Activated CD8-positive, alpha-beta memory T cell treated with anti-CD3 and anti-CD28 coated beads for 36 hours (primary cell): ENCODE measurements at regions not wholly inside any gene's neighbourhood (a gene's known extent, or its start where the extent isn't known, plus 50 kb on each side); places are given as distances from the start of the nearest gene placed in this dataset.

Experiments
- CTCF ChIA-PET: fragments of 350-600 bp; sonication (Branson Sonifier 250); formaldehyde crosslinking; loops from one replicate; lab custom pipeline; 2021; ENCODE audit warnings: antibody characterized with exemption; lab: Charles Lee
- POLR2A ChIA-PET: fragments of 350-600 bp; sonication (Branson Sonifier 250); formaldehyde crosslinking; loops from one replicate; lab custom pipeline; 2021; ENCODE audit warnings: antibody characterized with exemption; lab: Charles Lee

- ChIA-PET POLR2A (no interaction called here), CTCF (no interaction called here)
These were observed 64.4 kb downstream of the DIO2 start for GRCh38 chr14:80146941-80147340.

GRCh38 chr14:80136358-80136757 lies 74.9 kb downstream of the DIO2 start:
- ChIA-PET CTCF (no interaction called here), POLR2A (no interaction called here)

- POLR2A ChIA-PET = no interaction called here
- CTCF ChIA-PET = no interaction called here
These were observed 75.8 kb downstream of the DIO2 start for GRCh38 chr14:80135305-80136088.

GRCh38 chr14:80134321-80134720 lies 77.0 kb downstream of the DIO2 start:
- POLR2A ChIA-PET = no interaction called here
- CTCF ChIA-PET = no interaction called here

GRCh38 chr14:80133457-80133856 lies 77.8 kb downstream of the DIO2 start:
- CTCF ChIA-PET = no interaction called here

GRCh38 chr14:80127466-80127865 lies 83.8 kb downstream of the DIO2 start:
- ChIA-PET POLR2A (no interaction called here), CTCF (no interaction called here)

More at GRCh38 chr14:80133457-80133856, 77.8 kb downstream of the DIO2 start:
- POLR2A ChIA-PET = no interaction called here

GRCh38 chr14:80124794-80125193 lies 86.5 kb downstream of the DIO2 start:
- ChIA-PET CTCF (no interaction called here), POLR2A (no interaction called here)

GRCh38 chr14:80117876-80118275 lies 93.4 kb downstream of the DIO2 start:
- POLR2A ChIA-PET = no interaction called here

GRCh38 chr14:80116157-80116556 lies 95.1 kb downstream of the DIO2 start:
- POLR2A ChIA-PET = no interaction called here

More at GRCh38 chr14:80117876-80118275, 93.4 kb downstream of the DIO2 start:
- CTCF ChIA-PET = no interaction called here

GRCh38 chr14:80110721-80111120 lies 100.6 kb downstream of the DIO2 start:
- CTCF ChIA-PET = no interaction called here
- POLR2A ChIA-PET = no interaction called here

More at GRCh38 chr14:80116157-80116556, 95.1 kb downstream of the DIO2 start:
- CTCF ChIA-PET = no interaction called here

GRCh38 chr14:80109055-80109454 lies 102.2 kb downstream of the DIO2 start:
- POLR2A ChIA-PET = no interaction called here
- CTCF ChIA-PET = no interaction called here

GRCh38 chr14:80108430-80108829 lies 102.9 kb downstream of the DIO2 start:
- POLR2A ChIA-PET = no interaction called here
- CTCF ChIA-PET = no interaction called here

- ChIA-PET POLR2A (no interaction called here), CTCF (no interaction called here)
These were observed 105.8 kb downstream of the DIO2 start for GRCh38 chr14:80105488-80105994.

GRCh38 chr14:80101835-80102234 lies 109.5 kb downstream of the DIO2 start:
- ChIA-PET CTCF (no interaction called here), POLR2A (no interaction called here)

- ChIA-PET CTCF (no interaction called here), POLR2A (no interaction called here)
These were observed 110.6 kb downstream of the DIO2 start for GRCh38 chr14:80100681-80101080.

GRCh38 chr14:80095623-80096022 lies 115.7 kb downstream of the DIO2 start:
- POLR2A ChIA-PET = no interaction called here
- CTCF ChIA-PET = no interaction called here

- ChIA-PET POLR2A (no interaction called here), CTCF (no interaction called here)
These were observed 123.9 kb downstream of the DIO2 start for GRCh38 chr14:80087411-80087810.

- POLR2A ChIA-PET = no interaction called here
These were observed 127.1 kb downstream of the DIO2 start for GRCh38 chr14:80084196-80084595.

GRCh38 chr14:80080601-80081000 lies 130.7 kb downstream of the DIO2 start:
- CTCF ChIA-PET = no interaction called here

More at GRCh38 chr14:80084196-80084595, 127.1 kb downstream of the DIO2 start:
- CTCF ChIA-PET = no interaction called here

GRCh38 chr14:80078501-80078900 lies 132.8 kb downstream of the DIO2 start:
- ChIA-PET CTCF (no interaction called here), POLR2A (no interaction called here)

More at GRCh38 chr14:80080601-80081000, 130.7 kb downstream of the DIO2 start:
- POLR2A ChIA-PET = no interaction called here

GRCh38 chr14:80077262-80077661 lies 134.0 kb downstream of the DIO2 start:
- ChIA-PET CTCF (no interaction called here), POLR2A (no interaction called here)
